ENCODE measurements at regions not wholly inside any gene's neighbourhood (a gene's known extent, or its start where the extent isn't known, plus 50 kb on each side); places are given as distances from the start of the nearest gene placed in this dataset.

DNA sequence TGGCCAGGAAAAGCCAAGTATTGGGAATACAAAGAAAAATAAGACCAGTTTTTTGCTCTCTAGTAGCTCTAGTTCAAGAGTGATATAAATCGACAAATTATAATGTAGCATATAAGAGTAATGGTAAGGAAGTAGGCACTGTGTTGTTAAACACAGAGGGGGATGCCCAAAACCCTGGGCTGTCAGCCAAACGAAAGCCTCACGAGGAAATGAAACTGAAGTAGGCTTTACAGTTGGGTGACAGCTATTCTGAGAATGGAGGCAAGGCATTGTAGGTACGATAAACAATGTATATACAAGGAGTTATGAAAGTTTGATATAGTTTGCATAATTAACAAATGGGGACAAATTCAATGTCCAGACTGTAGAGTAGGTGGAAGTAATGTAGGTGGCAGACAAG lies 176.4 kb downstream of the FAM181B start:
- WGBS (ENCODE audit: low lambda C conversion rate) = under 1% methylated on average over 4 of the region's 4 CpGs
- Histone ChIP-seq H3K4me1 (ENCODE audit: insufficient read depth, low read length) (no peaks in the 10 kb centered on the region), H3K36me3 (replicated peaks in 1 of 2; ENCODE audit: control insufficient read depth in 1 of 2, insufficient read depth in 2 of 2, low read length in 2 of 2) (no peaks in the 10 kb centered on the region), H3K27ac (ENCODE audit: extremely low read length, insufficient read depth, low read length) (no peak overlapping the region), H3K9me3 (ENCODE audit: low read length) (no peaks in the 10 kb centered on the region), H3K4me3 (replicated peaks in 1 of 3; ENCODE audit: insufficient read depth in 1 of 3, low read depth in 2 of 3, low read length in 3 of 3) (no peak overlapping the region), H3K9ac (ENCODE audit: insufficient read depth, low read depth, low read length) (no peak overlapping the region), H2AFZ (ENCODE audit: low read length) (no peak overlapping the region), H3K4me2 (ENCODE audit: low read depth, low read length) (no peak overlapping the region), H3K27me3 (ENCODE audit: control insufficient read depth in 1 of 2, insufficient read depth in 2 of 2, low read length in 2 of 2) (no peaks in the 10 kb centered on the region; a peak in 1 of 5 replicates), H3K79me2 (ENCODE audit: insufficient read depth, low read length) (no peaks in the 10 kb centered on the region), H4K20me1 (ENCODE audit: insufficient read depth, low read length) (no peaks in the 10 kb centered on the region)
- FAIRE-seq = no peak
- CTCF ChIA-PET (ENCODE audit: low intra/inter-chr PET ratio, low total read pairs) = no interaction called here
- no TSS peak for BruUV-seq (replicated peaks)
- no peak for DNase-seq (ENCODE audit: low spot score)
- no peak for ATAC-seq
- in situ Hi-C loops (cut with HindIII; ENCODE audit: extremely low pct_ligation_motif_present, low pct_unique_long_range_greater_than_20kb) (no loop called here), intact Hi-C loops (cut with micrococcal nuclease; ENCODE audit: unreplicated experiment) (no loop called here)
- POLR2A ChIA-PET = no interaction called here
- TF ChIP-seq THRA (CRISPR knock-in tag; IDR thresholded peaks at IDR 0.05; ENCODE audit: borderline replicate concordance) (no peak), ZNF530 (CRISPR knock-in tag; IDR thresholded peaks at IDR 0.05; ENCODE audit: low read depth) (no peak), CENPT (CRISPR knock-in tag; IDR thresholded peaks at IDR 0.05; ENCODE audit: low read depth) (no peak), BCL6 (CRISPR knock-in tag; IDR thresholded peaks at IDR 0.05) (no peak), CCAR2 (optimal IDR thresholded peaks at IDR 0.05; ENCODE audit: low read depth, low read length) (no peak), ZNF710 (CRISPR knock-in tag; IDR thresholded peaks at IDR 0.05; ENCODE audit: borderline replicate concordance) (no peak), ZNF839 (CRISPR knock-in tag; IDR thresholded peaks at IDR 0.05; ENCODE audit: borderline replicate concordance) (no peak), ZNF337 (CRISPR knock-in tag; IDR thresholded peaks at IDR 0.05; ENCODE audit: borderline replicate concordance, low read depth) (no peak), PRDM10 (CRISPR knock-in tag; IDR thresholded peaks at IDR 0.05; ENCODE audit: low read depth) (no peak)
- TF ChIP-seq, protein P1, sequence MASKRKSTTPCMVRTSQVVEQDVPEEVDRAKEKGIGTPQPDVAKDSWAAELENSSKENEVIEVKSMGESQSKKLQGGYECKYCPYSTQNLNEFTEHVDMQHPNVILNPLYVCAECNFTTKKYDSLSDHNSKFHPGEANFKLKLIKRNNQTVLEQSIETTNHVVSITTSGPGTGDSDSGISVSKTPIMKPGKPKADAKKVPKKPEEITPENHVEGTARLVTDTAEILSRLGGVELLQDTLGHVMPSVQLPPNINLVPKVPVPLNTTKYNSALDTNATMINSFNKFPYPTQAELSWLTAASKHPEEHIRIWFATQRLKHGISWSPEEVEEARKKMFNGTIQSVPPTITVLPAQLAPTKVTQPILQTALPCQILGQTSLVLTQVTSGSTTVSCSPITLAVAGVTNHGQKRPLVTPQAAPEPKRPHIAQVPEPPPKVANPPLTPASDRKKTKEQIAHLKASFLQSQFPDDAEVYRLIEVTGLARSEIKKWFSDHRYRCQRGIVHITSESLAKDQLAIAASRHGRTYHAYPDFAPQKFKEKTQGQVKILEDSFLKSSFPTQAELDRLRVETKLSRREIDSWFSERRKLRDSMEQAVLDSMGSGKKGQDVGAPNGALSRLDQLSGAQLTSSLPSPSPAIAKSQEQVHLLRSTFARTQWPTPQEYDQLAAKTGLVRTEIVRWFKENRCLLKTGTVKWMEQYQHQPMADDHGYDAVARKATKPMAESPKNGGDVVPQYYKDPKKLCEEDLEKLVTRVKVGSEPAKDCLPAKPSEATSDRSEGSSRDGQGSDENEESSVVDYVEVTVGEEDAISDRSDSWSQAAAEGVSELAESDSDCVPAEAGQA (IDR thresholded peaks at IDR 0.05; ENCODE audit: low read depth) = no peak
- TF ChIP-seq, protein P1 (CRISPR knock-in tag; IDR thresholded peaks at IDR 0.05; ENCODE audit: borderline replicate concordance) = no peak
